GM12878 (cell line): ENCODE measurements at regions not wholly inside any gene's neighbourhood (a gene's known extent, or its start where the extent isn't known, plus 50 kb on each side); places are given as distances from the start of the nearest gene placed in this dataset.

Experiments
- CHD1 ChIP-seq: IDR thresholded peaks from 2 replicates; pipeline ENCODE4 v1.6.1; 2012; ENCODE audit warnings: low read depth, low read length, improper control_type of control experiment
- EGR1 ChIP-seq, 2 experiments: IDR thresholded peaks; 1 replicate in 1 of 2; 2 replicates in 1 of 2; pipeline ENCODE4 v1.6.1; 2011 to 2012; ENCODE audit warnings: low read depth in 2 of 2, low read length in 2 of 2, borderline replicate concordance in 1 of 2, mild to moderate bottlenecking in 1 of 2, moderate library complexity in 1 of 2
- NFYB ChIP-seq: IDR thresholded peaks from 2 replicates; pipeline ENCODE4 v1.6.1; 2011; ENCODE audit warnings: low read depth, mild to moderate bottlenecking, low read length, improper control_type of control experiment, moderate library complexity; ENCODE audit not compliant: insufficient read depth
- RAD21 ChIP-seq: IDR thresholded peaks from 2 replicates; pipeline ENCODE4 v1.6.1; 2011; ENCODE audit warnings: mild to moderate bottlenecking, low read depth, low read length, moderate library complexity; ENCODE audit not compliant: insufficient read depth
- SMAD1 ChIP-seq: fragments of 450-650 bp; IDR thresholded peaks from 2 replicates; pipeline ENCODE4 v1.6.1; 2018; ENCODE audit warnings: mild to moderate bottlenecking, low read depth; ENCODE audit not compliant: partially characterized antibody
- TCF12 ChIP-seq: IDR thresholded peaks from 2 replicates; pipeline ENCODE4 v1.6.1; 2011; ENCODE audit warnings: low read depth, mild to moderate bottlenecking, low read length
- YY1 ChIP-seq: IDR thresholded peaks from 2 replicates; pipeline ENCODE4 v1.6.1; 2011; ENCODE audit warnings: low read depth, mild to moderate bottlenecking, low read length
- TF ChIP-seq, protein P1 (sequence below), 3 experiments: IDR thresholded peaks in 2 of 3; conservative IDR thresholded peaks in 1 of 3; 2 replicates each; pipeline ENCODE4 v1.5.1; 2011; ENCODE audit warnings: low read depth in 3 of 3, low read length in 3 of 3, mild to moderate bottlenecking in 3 of 3, control low read depth in 2 of 3, moderate library complexity in 2 of 3, inconsistent platforms in 1 of 3, mixed read lengths in 1 of 3; ENCODE audit not compliant: control insufficient read depth in 2 of 3, insufficient read depth in 1 of 3; ENCODE audit errors: extremely low read depth in 1 of 3
- TF ChIP-seq, protein P2 (sequence below): fragments of 150-350 bp; IDR thresholded peaks from 2 replicates; pipeline ENCODE4 v1.6.1; 2016; ENCODE audit warnings: low read depth, low read length
- TF ChIP-seq, protein P3 (sequence below): fragments of 450-650 bp; IDR thresholded peaks from 2 replicates; pipeline ENCODE4 v1.6.1; 2017; ENCODE audit warnings: borderline replicate concordance
- TF ChIP-seq, protein P4 (sequence below): IDR thresholded peaks from 2 replicates; pipeline ENCODE4 v1.6.1; 2012; ENCODE audit warnings: low read depth, low read length, improper control_type of control experiment
- TF ChIP-seq, protein P5 (sequence below): fragments of 450-650 bp; IDR thresholded peaks from 2 replicates; pipeline ENCODE4 v1.6.1; 2016; ENCODE audit warnings: mild to moderate bottlenecking, moderate library complexity, borderline replicate concordance
- TF ChIP-seq, protein P6 (sequence below): fragments of 450-650 bp; IDR thresholded peaks from 2 replicates; pipeline ENCODE4 v1.6.1; 2018; ENCODE audit warnings: borderline replicate concordance, mild to moderate bottlenecking; ENCODE audit not compliant: partially characterized antibody

DNA sequence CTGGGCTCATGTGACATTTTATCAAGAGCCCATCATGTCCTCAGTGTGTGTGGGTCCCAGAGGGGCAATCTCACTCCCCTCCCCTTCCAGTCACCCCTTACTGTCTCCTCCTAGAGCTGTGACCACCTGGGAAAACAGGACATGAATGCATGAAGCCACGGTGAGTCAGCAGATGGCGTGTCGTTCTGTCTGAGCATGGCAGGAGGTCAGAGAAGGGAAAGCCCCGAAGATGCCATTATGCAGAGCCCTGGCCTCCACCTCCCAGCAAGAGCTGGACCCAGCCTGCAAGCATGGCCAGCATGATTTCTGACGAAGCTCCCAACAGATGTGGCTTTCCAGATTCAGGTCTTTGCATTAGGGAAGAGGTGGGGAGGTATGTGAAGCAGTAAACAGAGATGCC lies 118.5 kb downstream of the TLE3 start (continued):
- TF ChIP-seq, protein P1, sequence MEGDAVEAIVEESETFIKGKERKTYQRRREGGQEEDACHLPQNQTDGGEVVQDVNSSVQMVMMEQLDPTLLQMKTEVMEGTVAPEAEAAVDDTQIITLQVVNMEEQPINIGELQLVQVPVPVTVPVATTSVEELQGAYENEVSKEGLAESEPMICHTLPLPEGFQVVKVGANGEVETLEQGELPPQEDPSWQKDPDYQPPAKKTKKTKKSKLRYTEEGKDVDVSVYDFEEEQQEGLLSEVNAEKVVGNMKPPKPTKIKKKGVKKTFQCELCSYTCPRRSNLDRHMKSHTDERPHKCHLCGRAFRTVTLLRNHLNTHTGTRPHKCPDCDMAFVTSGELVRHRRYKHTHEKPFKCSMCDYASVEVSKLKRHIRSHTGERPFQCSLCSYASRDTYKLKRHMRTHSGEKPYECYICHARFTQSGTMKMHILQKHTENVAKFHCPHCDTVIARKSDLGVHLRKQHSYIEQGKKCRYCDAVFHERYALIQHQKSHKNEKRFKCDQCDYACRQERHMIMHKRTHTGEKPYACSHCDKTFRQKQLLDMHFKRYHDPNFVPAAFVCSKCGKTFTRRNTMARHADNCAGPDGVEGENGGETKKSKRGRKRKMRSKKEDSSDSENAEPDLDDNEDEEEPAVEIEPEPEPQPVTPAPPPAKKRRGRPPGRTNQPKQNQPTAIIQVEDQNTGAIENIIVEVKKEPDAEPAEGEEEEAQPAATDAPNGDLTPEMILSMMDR (IDR thresholded peaks at IDR 0.05 in 2 of 3, conservative IDR thresholded peaks at IDR 0.05 in 1 of 3; ENCODE audit: control insufficient read depth in 2 of 3, extremely low read depth in 1 of 3, insufficient read depth in 1 of 3, low read depth in 3 of 3, low read length in 3 of 3): peak; percentile 51 to 59 (median 54); a peak in 5 of 6 replicates
- TF ChIP-seq NFYB (no peak), EGR1 (IDR thresholded peaks at IDR 0.05; ENCODE audit: borderline replicate concordance in 1 of 2, low read depth in 2 of 2, low read length in 2 of 2) (no peak), RAD21 (peak; percentile 67), CHD1 (no peak), YY1 (peak; percentile 76; the same call in 1 of the 2 replicates), TCF12 (0 out of 2 replicates have a peak, but pooled peaks have one; percentile 51), SMAD1 (no peak)
- TF ChIP-seq, protein P2, sequence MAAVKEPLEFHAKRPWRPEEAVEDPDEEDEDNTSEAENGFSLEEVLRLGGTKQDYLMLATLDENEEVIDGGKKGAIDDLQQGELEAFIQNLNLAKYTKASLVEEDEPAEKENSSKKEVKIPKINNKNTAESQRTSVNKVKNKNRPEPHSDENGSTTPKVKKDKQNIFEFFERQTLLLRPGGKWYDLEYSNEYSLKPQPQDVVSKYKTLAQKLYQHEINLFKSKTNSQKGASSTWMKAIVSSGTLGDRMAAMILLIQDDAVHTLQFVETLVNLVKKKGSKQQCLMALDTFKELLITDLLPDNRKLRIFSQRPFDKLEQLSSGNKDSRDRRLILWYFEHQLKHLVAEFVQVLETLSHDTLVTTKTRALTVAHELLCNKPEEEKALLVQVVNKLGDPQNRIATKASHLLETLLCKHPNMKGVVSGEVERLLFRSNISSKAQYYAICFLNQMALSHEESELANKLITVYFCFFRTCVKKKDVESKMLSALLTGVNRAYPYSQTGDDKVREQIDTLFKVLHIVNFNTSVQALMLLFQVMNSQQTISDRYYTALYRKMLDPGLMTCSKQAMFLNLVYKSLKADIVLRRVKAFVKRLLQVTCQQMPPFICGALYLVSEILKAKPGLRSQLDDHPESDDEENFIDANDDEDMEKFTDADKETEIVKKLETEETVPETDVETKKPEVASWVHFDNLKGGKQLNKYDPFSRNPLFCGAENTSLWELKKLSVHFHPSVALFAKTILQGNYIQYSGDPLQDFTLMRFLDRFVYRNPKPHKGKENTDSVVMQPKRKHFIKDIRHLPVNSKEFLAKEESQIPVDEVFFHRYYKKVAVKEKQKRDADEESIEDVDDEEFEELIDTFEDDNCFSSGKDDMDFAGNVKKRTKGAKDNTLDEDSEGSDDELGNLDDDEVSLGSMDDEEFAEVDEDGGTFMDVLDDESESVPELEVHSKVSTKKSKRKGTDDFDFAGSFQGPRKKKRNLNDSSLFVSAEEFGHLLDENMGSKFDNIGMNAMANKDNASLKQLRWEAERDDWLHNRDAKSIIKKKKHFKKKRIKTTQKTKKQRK: no peak
- TF ChIP-seq, protein P3, sequence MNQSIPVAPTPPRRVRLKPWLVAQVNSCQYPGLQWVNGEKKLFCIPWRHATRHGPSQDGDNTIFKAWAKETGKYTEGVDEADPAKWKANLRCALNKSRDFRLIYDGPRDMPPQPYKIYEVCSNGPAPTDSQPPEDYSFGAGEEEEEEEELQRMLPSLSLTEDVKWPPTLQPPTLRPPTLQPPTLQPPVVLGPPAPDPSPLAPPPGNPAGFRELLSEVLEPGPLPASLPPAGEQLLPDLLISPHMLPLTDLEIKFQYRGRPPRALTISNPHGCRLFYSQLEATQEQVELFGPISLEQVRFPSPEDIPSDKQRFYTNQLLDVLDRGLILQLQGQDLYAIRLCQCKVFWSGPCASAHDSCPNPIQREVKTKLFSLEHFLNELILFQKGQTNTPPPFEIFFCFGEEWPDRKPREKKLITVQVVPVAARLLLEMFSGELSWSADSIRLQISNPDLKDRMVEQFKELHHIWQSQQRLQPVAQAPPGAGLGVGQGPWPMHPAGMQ: no peak
- TF ChIP-seq, protein P4, sequence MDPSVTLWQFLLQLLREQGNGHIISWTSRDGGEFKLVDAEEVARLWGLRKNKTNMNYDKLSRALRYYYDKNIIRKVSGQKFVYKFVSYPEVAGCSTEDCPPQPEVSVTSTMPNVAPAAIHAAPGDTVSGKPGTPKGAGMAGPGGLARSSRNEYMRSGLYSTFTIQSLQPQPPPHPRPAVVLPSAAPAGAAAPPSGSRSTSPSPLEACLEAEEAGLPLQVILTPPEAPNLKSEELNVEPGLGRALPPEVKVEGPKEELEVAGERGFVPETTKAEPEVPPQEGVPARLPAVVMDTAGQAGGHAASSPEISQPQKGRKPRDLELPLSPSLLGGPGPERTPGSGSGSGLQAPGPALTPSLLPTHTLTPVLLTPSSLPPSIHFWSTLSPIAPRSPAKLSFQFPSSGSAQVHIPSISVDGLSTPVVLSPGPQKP: no peak
- TF ChIP-seq, protein P5, sequence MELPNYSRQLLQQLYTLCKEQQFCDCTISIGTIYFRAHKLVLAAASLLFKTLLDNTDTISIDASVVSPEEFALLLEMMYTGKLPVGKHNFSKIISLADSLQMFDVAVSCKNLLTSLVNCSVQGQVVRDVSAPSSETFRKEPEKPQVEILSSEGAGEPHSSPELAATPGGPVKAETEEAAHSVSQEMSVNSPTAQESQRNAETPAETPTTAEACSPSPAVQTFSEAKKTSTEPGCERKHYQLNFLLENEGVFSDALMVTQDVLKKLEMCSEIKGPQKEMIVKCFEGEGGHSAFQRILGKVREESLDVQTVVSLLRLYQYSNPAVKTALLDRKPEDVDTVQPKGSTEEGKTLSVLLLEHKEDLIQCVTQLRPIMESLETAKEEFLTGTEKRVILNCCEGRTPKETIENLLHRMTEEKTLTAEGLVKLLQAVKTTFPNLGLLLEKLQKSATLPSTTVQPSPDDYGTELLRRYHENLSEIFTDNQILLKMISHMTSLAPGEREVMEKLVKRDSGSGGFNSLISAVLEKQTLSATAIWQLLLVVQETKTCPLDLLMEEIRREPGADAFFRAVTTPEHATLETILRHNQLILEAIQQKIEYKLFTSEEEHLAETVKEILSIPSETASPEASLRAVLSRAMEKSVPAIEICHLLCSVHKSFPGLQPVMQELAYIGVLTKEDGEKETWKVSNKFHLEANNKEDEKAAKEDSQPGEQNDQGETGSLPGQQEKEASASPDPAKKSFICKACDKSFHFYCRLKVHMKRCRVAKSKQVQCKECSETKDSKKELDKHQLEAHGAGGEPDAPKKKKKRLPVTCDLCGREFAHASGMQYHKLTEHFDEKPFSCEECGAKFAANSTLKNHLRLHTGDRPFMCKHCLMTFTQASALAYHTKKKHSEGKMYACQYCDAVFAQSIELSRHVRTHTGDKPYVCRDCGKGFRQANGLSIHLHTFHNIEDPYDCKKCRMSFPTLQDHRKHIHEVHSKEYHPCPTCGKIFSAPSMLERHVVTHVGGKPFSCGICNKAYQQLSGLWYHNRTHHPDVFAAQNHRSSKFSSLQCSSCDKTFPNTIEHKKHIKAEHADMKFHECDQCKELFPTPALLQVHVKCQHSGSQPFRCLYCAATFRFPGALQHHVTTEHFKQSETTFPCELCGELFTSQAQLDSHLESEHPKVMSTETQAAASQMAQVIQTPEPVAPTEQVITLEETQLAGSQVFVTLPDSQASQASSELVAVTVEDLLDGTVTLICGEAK: no peak
- TF ChIP-seq, protein P6, sequence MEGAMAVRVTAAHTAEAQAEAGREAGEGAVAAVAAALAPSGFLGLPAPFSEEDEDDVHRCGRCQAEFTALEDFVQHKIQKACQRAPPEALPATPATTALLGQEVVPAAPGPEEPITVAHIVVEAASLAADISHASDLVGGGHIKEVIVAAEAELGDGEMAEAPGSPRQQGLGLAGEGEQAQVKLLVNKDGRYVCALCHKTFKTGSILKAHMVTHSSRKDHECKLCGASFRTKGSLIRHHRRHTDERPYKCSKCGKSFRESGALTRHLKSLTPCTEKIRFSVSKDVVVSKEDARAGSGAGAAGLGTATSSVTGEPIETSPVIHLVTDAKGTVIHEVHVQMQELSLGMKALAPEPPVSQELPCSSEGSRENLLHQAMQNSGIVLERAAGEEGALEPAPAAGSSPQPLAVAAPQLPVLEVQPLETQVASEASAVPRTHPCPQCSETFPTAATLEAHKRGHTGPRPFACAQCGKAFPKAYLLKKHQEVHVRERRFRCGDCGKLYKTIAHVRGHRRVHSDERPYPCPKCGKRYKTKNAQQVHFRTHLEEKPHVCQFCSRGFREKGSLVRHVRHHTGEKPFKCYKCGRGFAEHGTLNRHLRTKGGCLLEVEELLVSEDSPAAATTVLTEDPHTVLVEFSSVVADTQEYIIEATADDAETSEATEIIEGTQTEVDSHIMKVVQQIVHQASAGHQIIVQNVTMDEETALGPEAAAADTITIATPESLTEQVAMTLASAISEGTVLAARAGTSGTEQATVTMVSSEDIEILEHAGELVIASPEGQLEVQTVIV: no peak
